GM18870 (cell line): ENCODE measurements at regions not wholly inside any gene's neighbourhood (a gene's known extent, or its start where the extent isn't known, plus 50 kb on each side); places are given as distances from the start of the nearest gene placed in this dataset.

ENCODE experiments used
- ATAC-seq: cut with Tn5 transposase; IDR thresholded peaks from one replicate; pipeline ENCODE4 v1.9.1; 2021; ENCODE audit warnings: moderate library complexity; ENCODE audit not compliant: unreplicated experiment

GRCh38 chr15:46766021-46766420, 951.3 kb upstream of the SEMA6D start:
- no peak for ATAC-seq

DNA sequence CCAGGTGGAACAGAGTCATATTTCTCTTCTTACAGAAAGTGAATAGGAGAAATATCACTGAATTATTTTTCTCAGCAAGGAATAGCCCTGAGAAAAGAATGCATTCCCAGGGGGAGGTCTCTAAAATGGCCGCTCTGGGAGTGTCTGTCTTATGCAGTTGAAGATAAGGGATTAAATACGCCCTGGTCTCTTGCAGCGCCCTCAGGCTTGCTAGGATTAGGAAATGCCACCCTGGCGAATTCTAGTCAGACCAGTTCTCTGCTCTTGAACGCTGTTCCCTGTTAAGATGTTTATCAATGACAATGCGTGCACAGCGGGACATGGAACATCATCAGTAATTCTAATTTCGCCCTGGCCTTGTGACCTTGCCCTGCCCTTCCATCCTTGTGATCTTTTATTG, 949.0 kb upstream of the SEMA6D start:
- no peak for ATAC-seq

- no peak for ATAC-seq
Observed at GRCh38 chr15:46773016-46773415, 944.3 kb upstream of the SEMA6D start.

DNA sequence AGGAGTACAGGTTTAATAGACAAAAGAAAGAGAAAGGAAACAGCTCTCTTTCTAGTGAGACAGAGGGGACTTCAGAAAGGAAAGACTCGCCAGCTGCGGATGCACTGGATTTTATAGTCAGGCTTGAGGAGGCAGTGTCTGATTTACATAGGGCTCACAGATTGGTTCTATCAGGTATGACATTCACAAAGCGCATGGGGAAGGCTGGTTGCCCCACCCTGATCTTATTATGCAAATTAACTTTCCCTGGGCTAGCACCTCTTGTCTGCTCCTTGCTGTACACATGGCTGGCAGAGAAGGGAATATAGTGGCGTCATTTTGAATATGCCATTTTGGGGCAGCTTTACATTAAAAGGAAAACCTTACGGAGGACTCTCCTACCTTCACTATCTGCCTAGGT, 938.4 kb upstream of the SEMA6D start:
- ATAC-seq: no peak

DNA sequence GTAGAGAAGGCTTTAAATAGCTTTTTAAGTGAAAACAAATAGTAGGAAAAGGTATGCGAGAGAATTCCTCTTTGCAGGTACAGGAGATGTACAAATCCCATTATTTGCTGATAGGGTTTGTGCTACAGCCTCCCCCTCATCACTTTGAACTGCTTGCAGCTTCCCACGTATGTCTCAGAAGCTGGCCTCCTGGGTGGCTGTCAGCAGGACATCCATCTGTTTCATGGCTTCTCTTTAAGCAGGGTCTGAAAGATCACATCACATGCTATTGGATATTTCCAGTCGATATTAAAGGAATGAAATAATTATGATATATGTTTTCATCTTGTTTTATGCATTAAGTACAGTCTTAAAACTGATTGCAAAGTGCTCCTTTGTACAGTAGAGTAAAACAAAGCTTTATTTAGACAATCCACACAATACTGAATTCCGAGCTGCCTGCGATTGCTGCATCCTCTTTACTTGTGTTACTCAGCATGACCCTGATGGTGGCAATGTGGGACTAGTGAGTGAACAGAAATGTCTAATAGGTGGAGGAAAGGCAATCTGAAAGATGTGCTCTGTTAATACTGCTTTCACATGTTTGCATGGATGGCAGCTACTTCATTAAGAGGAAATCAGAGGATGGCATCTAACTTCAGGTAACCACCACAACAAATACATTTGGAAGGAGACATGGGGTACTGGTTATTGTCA, 930.6 kb upstream of the SEMA6D start:
- ATAC-seq: no peak

- no peak for ATAC-seq
Observed at GRCh38 chr15:46795685-46796084, 921.6 kb upstream of the SEMA6D start.

GRCh38 chr15:46808834-46809233, 908.5 kb upstream of the SEMA6D start:
- no peak for ATAC-seq

- ATAC-seq: no peak
Observed at GRCh38 chr15:46815240-46815639, 902.1 kb upstream of the SEMA6D start.

DNA sequence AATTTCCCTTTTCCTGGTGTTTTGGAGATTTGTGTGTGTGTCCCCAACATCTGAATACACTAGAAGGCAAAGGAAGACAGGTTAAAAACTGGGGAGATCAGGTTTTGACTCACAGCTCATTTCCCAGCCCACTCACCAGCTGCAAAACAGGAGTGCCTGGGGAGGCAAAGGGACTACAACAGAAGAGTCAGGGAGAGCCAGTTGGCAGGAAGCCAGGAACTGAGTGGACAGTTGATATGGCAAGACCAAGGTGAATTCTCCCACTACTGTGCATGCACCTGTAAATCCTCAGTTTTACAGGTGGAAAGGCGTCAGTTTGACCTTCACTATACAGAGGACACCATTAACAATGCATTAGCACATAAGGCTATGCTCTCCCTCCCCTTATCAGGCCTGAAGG, 901.5 kb upstream of the SEMA6D start:
- ATAC-seq: no peak

GRCh38 chr15:46848704-46849103, 868.6 kb upstream of the SEMA6D start:
- no peak for ATAC-seq

GRCh38 chr15:46853600-46853999, 863.7 kb upstream of the SEMA6D start:
- ATAC-seq: no peak

GRCh38 chr15:46854564-46854963, 862.7 kb upstream of the SEMA6D start:
- ATAC-seq: no peak

DNA sequence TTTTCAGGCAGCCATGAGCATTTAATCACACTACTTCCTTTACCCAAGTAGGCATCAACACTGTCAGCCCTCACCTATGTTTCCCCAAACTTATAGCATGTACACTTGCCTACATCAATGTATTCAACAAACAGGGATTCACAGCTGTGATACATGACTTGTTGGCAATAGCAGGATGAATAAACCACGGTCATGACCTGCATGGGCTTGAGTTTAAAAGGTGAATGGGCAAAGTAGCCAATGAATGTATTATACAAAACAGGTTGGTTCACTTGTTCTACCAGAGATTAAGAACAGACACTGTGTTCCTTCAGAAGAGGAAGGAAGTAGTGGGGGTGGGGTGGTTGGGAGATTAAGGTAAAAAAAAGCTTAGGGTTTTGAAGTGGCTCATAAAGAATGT, 861.9 kb upstream of the SEMA6D start:
- no peak for ATAC-seq

DNA sequence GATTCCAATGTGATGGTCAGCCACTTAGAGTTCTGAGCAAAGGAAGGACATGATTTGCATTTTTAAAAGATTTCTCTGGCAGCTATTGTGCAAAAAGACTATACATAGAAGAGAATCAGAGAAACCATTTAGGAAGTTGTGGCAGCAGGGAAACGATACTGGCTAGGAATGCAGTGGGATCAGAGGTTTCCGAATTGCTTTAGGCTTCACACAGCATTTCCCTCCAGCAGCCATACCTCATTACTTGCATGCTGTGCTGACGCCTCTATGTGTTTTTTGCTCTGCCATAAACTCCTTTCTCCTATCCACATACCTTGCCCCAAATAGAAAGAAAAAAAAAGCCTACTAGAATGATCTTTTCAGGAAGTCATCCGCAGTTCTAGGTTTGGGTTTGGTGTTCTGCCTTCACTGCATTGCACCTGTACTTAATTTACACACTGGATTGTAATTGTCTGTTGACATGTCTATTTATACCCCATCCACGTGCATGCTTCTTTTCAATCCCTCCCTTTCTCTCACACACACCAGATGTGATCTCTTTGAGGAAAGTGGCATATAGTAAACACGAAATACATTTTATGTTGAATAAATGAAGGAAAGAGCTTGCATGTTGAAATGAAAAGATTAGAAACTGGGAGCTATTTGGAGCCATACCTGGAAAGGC, 860.3 kb upstream of the SEMA6D start:
- ATAC-seq: no peak

DNA sequence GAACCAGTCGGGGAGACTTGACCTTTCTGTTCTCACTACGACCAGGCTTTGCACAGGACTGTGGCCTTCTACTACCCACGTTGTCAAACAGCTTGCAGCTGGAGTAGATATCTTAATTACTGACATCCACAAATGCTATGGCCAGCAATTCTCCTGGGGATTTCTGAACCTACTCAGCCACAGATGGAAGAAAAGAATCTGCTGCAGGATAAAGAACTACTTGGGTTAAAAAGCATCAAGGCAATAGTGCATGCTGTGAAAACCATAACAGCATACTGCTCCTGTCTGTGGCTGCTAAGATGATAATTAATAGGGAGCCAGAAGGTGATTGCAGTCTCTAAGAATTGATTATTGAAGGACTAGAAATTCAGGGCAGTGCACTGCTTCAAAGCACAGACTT, 859.2 kb upstream of the SEMA6D start:
- ATAC-seq: no peak

DNA sequence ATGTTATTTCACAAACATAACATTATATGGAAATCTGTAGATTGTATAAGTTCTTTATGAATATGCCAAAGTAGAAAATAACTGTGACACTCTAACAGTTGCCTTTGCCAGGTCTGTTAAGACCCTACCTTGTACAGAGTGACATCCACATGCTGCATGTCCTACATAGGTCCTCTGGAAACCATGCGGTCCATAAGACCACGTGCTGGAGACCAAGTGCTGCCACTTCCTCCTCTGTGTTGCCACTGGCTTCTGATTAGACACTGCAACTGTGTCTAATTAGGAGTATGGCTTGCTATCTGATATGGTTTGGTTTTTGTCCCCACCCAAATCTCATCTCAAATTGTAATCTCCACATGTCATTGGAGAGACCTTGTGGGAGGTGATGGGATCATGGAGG, 855.5 kb upstream of the SEMA6D start:
- ATAC-seq: no peak

DNA sequence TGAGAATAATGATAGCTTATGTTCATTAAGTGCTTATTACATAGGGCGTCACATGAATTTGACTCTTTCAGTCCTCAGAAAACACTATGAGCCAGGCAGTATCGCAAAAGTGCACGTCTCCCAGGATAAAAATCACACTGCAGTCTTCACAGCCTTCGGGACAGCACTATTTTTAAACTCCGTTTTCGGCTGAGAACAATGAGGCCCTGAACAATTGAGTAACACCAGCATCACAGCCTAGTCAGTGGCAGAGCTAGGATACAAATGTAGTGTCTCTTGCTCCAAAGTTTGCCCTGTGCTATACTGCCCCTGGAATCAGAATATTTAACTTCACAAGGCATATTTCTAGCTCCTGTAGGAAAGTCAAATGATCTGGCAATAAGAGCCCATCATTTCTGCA, 852.1 kb upstream of the SEMA6D start:
- no peak for ATAC-seq

DNA sequence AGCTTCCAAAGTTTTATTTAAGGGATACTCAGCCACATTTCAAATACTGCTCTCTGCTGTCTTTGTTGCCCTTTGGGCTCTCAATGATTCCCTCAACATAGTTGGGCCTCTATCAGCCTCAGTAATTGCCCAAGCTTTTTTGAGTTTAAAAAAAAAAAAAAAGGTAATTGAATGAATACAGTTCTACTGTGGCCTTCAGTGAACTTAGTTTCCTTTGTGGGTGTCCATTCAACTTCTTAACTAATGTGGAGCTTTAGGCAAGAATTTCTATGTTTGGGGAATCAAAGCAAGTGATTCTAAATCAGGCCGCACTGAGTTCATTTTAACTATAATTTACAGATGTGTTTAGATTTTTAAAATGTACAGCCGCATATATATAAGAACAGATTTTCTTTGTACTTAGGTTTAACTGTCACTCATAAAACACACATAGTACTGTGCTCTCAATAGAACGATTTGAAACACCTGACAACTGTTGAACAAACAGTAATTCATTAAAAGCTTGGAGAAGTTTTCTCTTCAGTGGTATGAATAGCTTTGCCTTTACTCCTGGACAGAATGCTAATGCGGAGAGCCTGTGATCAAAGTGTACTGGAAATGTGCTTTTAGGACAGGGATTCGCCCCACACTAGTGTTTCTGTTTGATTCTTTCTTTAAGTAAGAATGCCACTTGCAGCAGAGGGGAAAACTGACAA, 844.9 kb upstream of the SEMA6D start:
- no peak for ATAC-seq

- ATAC-seq: no peak
Observed at GRCh38 chr15:46872981-46873330, 844.3 kb upstream of the SEMA6D start.

- no peak for ATAC-seq
Observed at GRCh38 chr15:46879032-46879770, 838.1 kb upstream of the SEMA6D start.

DNA sequence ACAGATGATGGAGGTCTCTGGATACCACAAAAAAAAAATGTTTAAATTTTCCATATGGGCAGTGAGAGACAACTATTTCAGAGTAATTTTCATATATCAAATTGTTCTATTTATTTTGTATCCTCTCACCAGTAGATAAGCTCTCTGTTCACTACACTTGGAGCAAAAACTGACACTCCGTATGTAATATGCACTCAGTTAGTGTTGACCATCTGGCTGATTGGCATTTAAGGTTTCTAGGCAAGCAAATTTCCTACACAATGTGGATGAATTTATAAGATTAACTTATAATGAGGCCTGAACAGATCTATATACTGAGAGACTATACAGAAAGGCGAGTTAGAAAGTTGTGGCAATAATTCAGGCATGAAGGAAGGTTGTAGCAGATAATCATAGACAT, 836.5 kb upstream of the SEMA6D start:
- no peak for ATAC-seq
